ENCODE measurements at regions not wholly inside any gene's neighbourhood (a gene's known extent, or its start where the extent isn't known, plus 50 kb on each side); places are given as distances from the start of the nearest gene placed in this dataset.

GRCh38 chr7:21024485-21024867 is 237.8 kb upstream of the SP8 start:
- TF ChIP-seq POLR2AphosphoS5 (IDR thresholded peaks at IDR 0.05; ENCODE audit: low read length) (no peak), ZSCAN29 (IDR thresholded peaks at IDR 0.05) (no peak), CTCF (IDR thresholded peaks at IDR 0.05 in 2 of 3, conservative IDR thresholded peaks at IDR 0.05 in 1 of 3; ENCODE audit: control insufficient read depth in 2 of 3, extremely low read depth in 1 of 3, insufficient read depth in 1 of 3, low read depth in 3 of 3, low read length in 3 of 3) (no peak)
